SK-N-SH treated with all-trans-retinoic acid at 6 μM for 48 hours (cell line): ENCODE measurements at regions not wholly inside any gene's neighbourhood (a gene's known extent, or its start where the extent isn't known, plus 50 kb on each side); places are given as distances from the start of the nearest gene placed in this dataset.

Source experiments
- ATAC-seq: fragments of 200-7000 bp; cut with Tn5 transposase; 3 replicates; pipeline ENCODE4 v1.9.1; 2020; ENCODE audit warnings: mild to moderate bottlenecking, moderate library complexity
- ARNTL ChIP-seq: fragments of 450-650 bp; formaldehyde crosslinking; IDR thresholded peaks from 2 replicates; pipeline ENCODE4 v1.5.0; 2020; ENCODE audit warnings: low read depth, mild to moderate bottlenecking, moderate library complexity, borderline replicate concordance
- BACH2 ChIP-seq: fragments of 250-450 bp; sonication (Bioruptor Pico); IDR thresholded peaks from 2 replicates; pipeline ENCODE4 v1.9.0; 2021; ENCODE audit warnings: mild to moderate bottlenecking, borderline replicate concordance
- CSDC2 ChIP-seq: fragments of 250-450 bp; sonication (Bioruptor Pico); IDR thresholded peaks from 2 replicates; pipeline ENCODE4 v1.5.0; 2020; ENCODE audit warnings: mild to moderate bottlenecking, moderate library complexity
- ESRRG ChIP-seq: fragments of 250-450 bp; sonication (Bioruptor Pico); IDR thresholded peaks from 2 replicates; pipeline ENCODE4 v1.6.1; 2021; ENCODE audit warnings: mild to moderate bottlenecking
- GLIS3 ChIP-seq: fragments of 250-450 bp; sonication (Bioruptor Pico); IDR thresholded peaks from 2 replicates; pipeline ENCODE4 v1.5.0; 2020; ENCODE audit warnings: mild to moderate bottlenecking, moderate library complexity
- ISL1 ChIP-seq: fragments of 250-450 bp; sonication (Bioruptor Pico); IDR thresholded peaks from 2 replicates; pipeline ENCODE4 v2.1.2; 2022; ENCODE audit warnings: mild to moderate bottlenecking, moderate library complexity
- OSR1 ChIP-seq: fragments of 250-450 bp; sonication (Bioruptor Pico); IDR thresholded peaks from 2 replicates; pipeline ENCODE4 v1.8.0; 2022; ENCODE audit warnings: moderate library complexity, mild to moderate bottlenecking, inconsistent platforms
- RARB ChIP-seq: fragments of 250-450 bp; sonication (Bioruptor Pico); IDR thresholded peaks from 2 replicates; pipeline ENCODE4 v1.8.0; 2021; ENCODE audit warnings: mild to moderate bottlenecking, moderate library complexity
- SNAI2 ChIP-seq: fragments of 250-450 bp; sonication (Bioruptor Pico); IDR thresholded peaks from 2 replicates; pipeline ENCODE4 v1.5.0; 2020; ENCODE audit warnings: mild to moderate bottlenecking, moderate library complexity
- TCF4 ChIP-seq: fragments of 250-450 bp; sonication (Bioruptor Pico); IDR thresholded peaks from 2 replicates; pipeline ENCODE4 v1.8.0; 2021; ENCODE audit warnings: mild to moderate bottlenecking, moderate library complexity, borderline replicate concordance
- TOX ChIP-seq: fragments of 250-450 bp; sonication (Bioruptor Pico); IDR thresholded peaks from 2 replicates; pipeline ENCODE4 v1.8.0; 2021; ENCODE audit warnings: mild to moderate bottlenecking, moderate library complexity, borderline replicate concordance
- ZC3H10 ChIP-seq: fragments of 250-450 bp; sonication (Bioruptor Pico); IDR thresholded peaks from 2 replicates; pipeline ENCODE4 v1.5.1; 2021; ENCODE audit warnings: mild to moderate bottlenecking, moderate library complexity
- ZFP3 ChIP-seq: fragments of 250-450 bp; sonication (Bioruptor Pico); IDR thresholded peaks from 2 replicates; pipeline ENCODE4 v1.5.0; 2020; ENCODE audit warnings: mild to moderate bottlenecking, moderate library complexity
- ZFP30 ChIP-seq: fragments of 450-650 bp; formaldehyde crosslinking; IDR thresholded peaks from 2 replicates; pipeline ENCODE4 v1.5.0; 2022; ENCODE audit warnings: mild to moderate bottlenecking, moderate library complexity
- ZNF565 ChIP-seq: fragments of 450-650 bp; formaldehyde crosslinking; conservative IDR thresholded peaks from 2 replicates; pipeline ENCODE4 v1.5.0; 2020; ENCODE audit warnings: low read depth, mild to moderate bottlenecking, moderate library complexity
- ZNF70 ChIP-seq: fragments of 450-650 bp; formaldehyde crosslinking; IDR thresholded peaks from 2 replicates; pipeline ENCODE4 v1.5.0; 2020; ENCODE audit warnings: mild to moderate bottlenecking, moderate library complexity
- ZNF8 ChIP-seq: fragments of 450-650 bp; formaldehyde crosslinking; IDR thresholded peaks from 2 replicates; pipeline ENCODE4 v1.5.0; 2020; ENCODE audit warnings: mild to moderate bottlenecking, moderate library complexity
- TF ChIP-seq, protein P1 (sequence below): fragments of 250-450 bp; sonication (Bioruptor Pico); IDR thresholded peaks from 2 replicates; pipeline ENCODE4 v1.8.0; 2020; ENCODE audit warnings: mild to moderate bottlenecking, moderate library complexity, borderline replicate concordance
- TF ChIP-seq, protein P2 (sequence below): fragments of 250-450 bp; sonication (Bioruptor Pico); IDR thresholded peaks from 2 replicates; pipeline ENCODE4 v1.8.0; 2021; ENCODE audit warnings: low read depth, mild to moderate bottlenecking, moderate library complexity, borderline replicate concordance
- TF ChIP-seq, protein P3 (sequence below): fragments of 250-450 bp; sonication (Bioruptor Pico); IDR thresholded peaks from 2 replicates; pipeline ENCODE4 v1.5.1; 2021; ENCODE audit warnings: mild to moderate bottlenecking, moderate library complexity
- TF ChIP-seq, protein P4 (sequence below): fragments of 250-450 bp; sonication (Bioruptor Pico); IDR thresholded peaks from 2 replicates; pipeline ENCODE4 v1.5.1; 2020; ENCODE audit warnings: low read depth, mild to moderate bottlenecking, moderate library complexity
- TF ChIP-seq, protein P5 (sequence below): fragments of 250-450 bp; sonication (Bioruptor Pico); IDR thresholded peaks from 2 replicates; pipeline ENCODE4 v1.5.0; 2020; ENCODE audit warnings: mild to moderate bottlenecking, moderate library complexity

DNA sequence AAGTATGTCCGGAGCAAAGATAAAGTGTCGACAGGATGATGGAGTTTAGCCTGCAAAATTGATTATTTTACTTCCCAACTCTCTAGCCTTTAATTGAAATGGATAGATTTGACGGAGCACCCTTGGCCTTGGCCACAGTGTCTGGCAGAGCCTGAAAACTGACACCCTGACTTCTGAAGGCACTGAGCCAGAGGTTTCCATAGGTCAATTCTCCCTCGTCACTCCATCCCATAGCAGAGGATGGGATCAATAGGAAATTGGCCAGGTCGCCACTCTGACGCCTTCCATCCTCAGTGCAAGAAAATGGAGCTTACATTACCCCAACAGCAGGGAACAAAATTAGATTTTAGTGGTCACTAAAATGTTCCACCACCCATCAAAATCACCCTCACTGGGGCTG lies 90.4 kb upstream of the CDH11 start:
- TF ChIP-seq ZFP3 (CRISPR knock-in tag): no peak
- no peak for TF ChIP-seq ZC3H10
- TF ChIP-seq TCF4 (CRISPR knock-in tag): no peak
- no peak for TF ChIP-seq OSR1 (CRISPR knock-in tag)
- TF ChIP-seq ZNF8 (CRISPR knock-in tag): no peak
- TF ChIP-seq, protein P1, sequence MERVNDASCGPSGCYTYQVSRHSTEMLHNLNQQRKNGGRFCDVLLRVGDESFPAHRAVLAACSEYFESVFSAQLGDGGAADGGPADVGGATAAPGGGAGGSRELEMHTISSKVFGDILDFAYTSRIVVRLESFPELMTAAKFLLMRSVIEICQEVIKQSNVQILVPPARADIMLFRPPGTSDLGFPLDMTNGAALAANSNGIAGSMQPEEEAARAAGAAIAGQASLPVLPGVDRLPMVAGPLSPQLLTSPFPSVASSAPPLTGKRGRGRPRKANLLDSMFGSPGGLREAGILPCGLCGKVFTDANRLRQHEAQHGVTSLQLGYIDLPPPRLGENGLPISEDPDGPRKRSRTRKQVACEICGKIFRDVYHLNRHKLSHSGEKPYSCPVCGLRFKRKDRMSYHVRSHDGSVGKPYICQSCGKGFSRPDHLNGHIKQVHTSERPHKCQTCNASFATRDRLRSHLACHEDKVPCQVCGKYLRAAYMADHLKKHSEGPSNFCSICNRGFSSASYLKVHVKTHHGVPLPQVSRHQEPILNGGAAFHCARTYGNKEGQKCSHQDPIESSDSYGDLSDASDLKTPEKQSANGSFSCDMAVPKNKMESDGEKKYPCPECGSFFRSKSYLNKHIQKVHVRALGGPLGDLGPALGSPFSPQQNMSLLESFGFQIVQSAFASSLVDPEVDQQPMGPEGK (CRISPR knock-in tag): no peak
- no peak for TF ChIP-seq BACH2 (CRISPR knock-in tag)
- TF ChIP-seq, protein P2, sequence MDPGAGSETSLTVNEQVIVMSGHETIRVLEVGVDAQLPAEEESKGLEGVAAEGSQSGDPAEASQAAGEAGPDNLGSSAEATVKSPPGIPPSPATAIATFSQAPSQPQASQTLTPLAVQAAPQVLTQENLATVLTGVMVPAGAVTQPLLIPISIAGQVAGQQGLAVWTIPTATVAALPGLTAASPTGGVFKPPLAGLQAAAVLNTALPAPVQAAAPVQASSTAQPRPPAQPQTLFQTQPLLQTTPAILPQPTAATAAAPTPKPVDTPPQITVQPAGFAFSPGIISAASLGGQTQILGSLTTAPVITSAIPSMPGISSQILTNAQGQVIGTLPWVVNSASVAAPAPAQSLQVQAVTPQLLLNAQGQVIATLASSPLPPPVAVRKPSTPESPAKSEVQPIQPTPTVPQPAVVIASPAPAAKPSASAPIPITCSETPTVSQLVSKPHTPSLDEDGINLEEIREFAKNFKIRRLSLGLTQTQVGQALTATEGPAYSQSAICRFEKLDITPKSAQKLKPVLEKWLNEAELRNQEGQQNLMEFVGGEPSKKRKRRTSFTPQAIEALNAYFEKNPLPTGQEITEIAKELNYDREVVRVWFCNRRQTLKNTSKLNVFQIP (CRISPR knock-in tag): no peak
- TF ChIP-seq SNAI2: no peak
- TF ChIP-seq, protein P3, sequence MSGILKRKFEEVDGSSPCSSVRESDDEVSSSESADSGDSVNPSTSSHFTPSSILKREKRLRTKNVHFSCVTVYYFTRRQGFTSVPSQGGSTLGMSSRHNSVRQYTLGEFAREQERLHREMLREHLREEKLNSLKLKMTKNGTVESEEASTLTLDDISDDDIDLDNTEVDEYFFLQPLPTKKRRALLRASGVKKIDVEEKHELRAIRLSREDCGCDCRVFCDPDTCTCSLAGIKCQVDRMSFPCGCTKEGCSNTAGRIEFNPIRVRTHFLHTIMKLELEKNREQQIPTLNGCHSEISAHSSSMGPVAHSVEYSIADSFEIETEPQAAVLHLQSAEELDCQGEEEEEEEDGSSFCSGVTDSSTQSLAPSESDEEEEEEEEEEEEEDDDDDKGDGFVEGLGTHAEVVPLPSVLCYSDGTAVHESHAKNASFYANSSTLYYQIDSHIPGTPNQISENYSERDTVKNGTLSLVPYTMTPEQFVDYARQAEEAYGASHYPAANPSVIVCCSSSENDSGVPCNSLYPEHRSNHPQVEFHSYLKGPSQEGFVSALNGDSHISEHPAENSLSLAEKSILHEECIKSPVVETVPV: no peak
- no peak for TF ChIP-seq RARB (CRISPR knock-in tag)
- no peak for TF ChIP-seq ARNTL (CRISPR knock-in tag)
- TF ChIP-seq ZNF70: no peak
- TF ChIP-seq ZFP30 (CRISPR knock-in tag): no peak
- no peak for TF ChIP-seq TOX
- TF ChIP-seq ISL1: no peak
- no peak for TF ChIP-seq ESRRG (CRISPR knock-in tag)
- TF ChIP-seq, protein P4, sequence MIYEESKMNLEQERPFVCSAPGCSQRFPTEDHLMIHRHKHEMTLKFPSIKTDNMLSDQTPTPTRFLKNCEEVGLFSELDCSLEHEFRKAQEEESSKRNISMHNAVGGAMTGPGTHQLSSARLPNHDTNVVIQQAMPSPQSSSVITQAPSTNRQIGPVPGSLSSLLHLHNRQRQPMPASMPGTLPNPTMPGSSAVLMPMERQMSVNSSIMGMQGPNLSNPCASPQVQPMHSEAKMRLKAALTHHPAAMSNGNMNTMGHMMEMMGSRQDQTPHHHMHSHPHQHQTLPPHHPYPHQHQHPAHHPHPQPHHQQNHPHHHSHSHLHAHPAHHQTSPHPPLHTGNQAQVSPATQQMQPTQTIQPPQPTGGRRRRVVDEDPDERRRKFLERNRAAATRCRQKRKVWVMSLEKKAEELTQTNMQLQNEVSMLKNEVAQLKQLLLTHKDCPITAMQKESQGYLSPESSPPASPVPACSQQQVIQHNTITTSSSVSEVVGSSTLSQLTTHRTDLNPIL (CRISPR knock-in tag): no peak
- no peak for ATAC-seq

DNA sequence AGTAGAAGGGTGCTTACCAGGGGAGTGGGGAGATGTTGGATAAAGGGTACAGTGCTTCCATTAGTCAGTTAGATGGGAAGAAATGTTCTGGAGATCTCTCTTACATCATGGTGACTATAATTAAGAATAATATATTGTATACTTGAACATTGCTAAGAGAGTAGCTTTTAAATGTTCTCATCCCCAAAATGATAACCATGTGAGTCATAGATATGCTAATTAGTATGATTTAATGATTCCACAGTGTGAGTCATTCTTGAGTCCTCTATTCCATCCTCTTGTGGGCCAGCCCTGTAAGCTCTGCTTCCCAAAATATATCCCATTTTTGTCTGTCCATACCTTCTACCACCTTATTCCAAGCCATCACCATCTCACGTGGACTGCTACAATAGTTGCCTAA lies 80.6 kb upstream of the CDH11 start:
- TF ChIP-seq, protein P2 (CRISPR knock-in tag): no peak
- TF ChIP-seq, protein P1 (CRISPR knock-in tag): no peak
- no peak for TF ChIP-seq ZNF70
- TF ChIP-seq ZNF8 (CRISPR knock-in tag): no peak
- TF ChIP-seq, protein P3: no peak
- TF ChIP-seq SNAI2: no peak
- no peak for TF ChIP-seq ZC3H10
- TF ChIP-seq ZNF565 (CRISPR knock-in tag): no peak
- peak; percentile 72 for TF ChIP-seq ISL1
- no peak for TF ChIP-seq GLIS3 (CRISPR knock-in tag)
- no peak for TF ChIP-seq CSDC2
- no peak for TF ChIP-seq ZFP3 (CRISPR knock-in tag)
- TF ChIP-seq, protein P5, sequence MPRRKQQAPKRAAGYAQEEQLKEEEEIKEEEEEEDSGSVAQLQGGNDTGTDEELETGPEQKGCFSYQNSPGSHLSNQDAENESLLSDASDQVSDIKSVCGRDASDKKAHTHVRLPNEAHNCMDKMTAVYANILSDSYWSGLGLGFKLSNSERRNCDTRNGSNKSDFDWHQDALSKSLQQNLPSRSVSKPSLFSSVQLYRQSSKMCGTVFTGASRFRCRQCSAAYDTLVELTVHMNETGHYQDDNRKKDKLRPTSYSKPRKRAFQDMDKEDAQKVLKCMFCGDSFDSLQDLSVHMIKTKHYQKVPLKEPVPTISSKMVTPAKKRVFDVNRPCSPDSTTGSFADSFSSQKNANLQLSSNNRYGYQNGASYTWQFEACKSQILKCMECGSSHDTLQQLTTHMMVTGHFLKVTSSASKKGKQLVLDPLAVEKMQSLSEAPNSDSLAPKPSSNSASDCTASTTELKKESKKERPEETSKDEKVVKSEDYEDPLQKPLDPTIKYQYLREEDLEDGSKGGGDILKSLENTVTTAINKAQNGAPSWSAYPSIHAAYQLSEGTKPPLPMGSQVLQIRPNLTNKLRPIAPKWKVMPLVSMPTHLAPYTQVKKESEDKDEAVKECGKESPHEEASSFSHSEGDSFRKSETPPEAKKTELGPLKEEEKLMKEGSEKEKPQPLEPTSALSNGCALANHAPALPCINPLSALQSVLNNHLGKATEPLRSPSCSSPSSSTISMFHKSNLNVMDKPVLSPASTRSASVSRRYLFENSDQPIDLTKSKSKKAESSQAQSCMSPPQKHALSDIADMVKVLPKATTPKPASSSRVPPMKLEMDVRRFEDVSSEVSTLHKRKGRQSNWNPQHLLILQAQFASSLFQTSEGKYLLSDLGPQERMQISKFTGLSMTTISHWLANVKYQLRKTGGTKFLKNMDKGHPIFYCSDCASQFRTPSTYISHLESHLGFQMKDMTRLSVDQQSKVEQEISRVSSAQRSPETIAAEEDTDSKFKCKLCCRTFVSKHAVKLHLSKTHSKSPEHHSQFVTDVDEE (CRISPR knock-in tag): no peak
- no peak for TF ChIP-seq ARNTL (CRISPR knock-in tag)
- no peak for TF ChIP-seq OSR1 (CRISPR knock-in tag)
- TF ChIP-seq, protein P4 (CRISPR knock-in tag): 0 out of 2 replicates have a peak, but pooled peaks have one; percentile 18
- ATAC-seq: no peak; the same call in 2 of the 3 replicates
